DMS 273 (cell line): ENCODE measurements at regions not wholly inside any gene's neighbourhood (a gene's known extent, or its start where the extent isn't known, plus 50 kb on each side); places are given as distances from the start of the nearest gene placed in this dataset.
"Not testable (repeated sequence)": the region's sequence is repeated elsewhere in the genome, so short reads cannot be mapped to it uniquely, and the experiment has no call there.

ENCODE experiments used
- DNase-seq: peaks from one replicate; lab custom pipeline; 2025; ENCODE audit not compliant: unreplicated experiment; lab: John Stamatoyannopoulos, UW

DNA sequence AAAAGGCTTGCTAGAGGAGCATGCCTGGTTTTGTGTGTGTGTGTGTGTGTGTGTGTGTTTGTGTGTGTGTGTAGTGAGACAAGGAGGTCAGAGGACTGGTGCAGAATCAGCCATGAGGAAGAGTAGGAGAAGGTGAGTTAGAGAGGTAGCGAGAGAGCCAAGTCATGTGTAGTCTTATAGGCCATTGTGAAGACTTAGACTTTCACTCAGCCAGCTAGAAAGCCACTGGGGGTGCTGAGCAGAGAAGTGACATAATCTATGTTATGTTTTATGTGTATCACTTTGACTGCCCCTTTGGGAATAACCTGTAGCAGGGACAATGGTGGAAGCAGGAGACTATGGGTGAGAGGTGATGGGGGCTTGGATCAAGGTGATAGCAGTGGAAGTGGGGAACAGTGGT lies 180.5 kb upstream of the CLINT1 start:
- no peak for DNase-seq

DNA sequence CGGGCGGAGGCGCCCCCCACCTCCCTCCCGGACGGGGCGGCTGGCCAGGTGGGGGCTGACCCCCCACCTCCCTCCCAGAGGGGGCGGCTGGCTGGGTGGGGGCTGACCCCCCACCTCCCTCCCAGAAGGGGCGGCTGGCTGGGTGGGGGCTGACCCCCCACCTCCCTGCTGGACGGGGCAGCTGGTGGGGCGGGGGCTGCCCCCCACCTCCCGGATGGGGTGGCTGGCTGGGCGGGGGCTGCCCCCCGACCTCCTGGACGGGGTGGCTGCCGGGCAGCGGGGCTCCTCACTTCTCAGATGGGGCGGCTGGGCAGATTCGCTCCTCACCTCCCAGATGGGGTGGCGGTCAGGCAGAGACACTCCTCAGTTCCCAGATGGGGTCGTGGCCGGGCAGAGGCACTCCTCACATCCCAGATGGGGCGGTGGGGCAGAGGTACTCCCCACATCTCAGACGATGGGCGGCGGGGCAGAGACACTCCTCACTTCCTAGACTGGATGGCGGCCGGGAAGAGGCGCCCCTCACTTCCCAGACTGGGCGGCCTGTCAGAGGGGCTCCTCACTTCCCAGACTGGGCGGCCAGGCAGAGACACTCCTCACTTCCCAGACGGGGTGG lies 178.1 kb upstream of the CLINT1 start:
- not testable (repeated sequence) for DNase-seq

GRCh38 chr5:158034586-158034985 lies 175.6 kb upstream of the CLINT1 start:
- not testable (repeated sequence) for DNase-seq

GRCh38 chr5:158033724-158034123 lies 174.8 kb upstream of the CLINT1 start:
- DNase-seq = no peak

DNA sequence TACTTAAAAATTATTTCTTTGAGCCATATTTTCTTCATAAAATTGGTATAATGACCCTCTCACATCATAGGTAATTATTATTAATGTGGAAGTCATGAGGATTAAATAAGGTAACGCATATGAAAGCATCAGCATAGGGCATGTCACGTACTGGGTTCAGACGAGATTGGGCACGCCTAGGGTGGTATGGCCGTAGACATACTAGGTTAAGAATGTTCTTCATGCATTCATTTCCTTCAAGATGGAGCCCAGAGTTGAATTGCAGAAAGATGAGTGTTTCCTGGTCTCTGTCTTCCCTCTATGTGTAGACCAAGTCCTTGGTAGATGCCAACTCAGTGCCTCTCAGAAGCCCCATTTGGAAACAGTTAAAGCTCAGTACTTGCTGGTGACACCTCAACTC lies 174.1 kb upstream of the CLINT1 start:
- DNase-seq = no peak

GRCh38 chr5:158032246-158032645 lies 173.3 kb upstream of the CLINT1 start:
- no peak for DNase-seq

DNA sequence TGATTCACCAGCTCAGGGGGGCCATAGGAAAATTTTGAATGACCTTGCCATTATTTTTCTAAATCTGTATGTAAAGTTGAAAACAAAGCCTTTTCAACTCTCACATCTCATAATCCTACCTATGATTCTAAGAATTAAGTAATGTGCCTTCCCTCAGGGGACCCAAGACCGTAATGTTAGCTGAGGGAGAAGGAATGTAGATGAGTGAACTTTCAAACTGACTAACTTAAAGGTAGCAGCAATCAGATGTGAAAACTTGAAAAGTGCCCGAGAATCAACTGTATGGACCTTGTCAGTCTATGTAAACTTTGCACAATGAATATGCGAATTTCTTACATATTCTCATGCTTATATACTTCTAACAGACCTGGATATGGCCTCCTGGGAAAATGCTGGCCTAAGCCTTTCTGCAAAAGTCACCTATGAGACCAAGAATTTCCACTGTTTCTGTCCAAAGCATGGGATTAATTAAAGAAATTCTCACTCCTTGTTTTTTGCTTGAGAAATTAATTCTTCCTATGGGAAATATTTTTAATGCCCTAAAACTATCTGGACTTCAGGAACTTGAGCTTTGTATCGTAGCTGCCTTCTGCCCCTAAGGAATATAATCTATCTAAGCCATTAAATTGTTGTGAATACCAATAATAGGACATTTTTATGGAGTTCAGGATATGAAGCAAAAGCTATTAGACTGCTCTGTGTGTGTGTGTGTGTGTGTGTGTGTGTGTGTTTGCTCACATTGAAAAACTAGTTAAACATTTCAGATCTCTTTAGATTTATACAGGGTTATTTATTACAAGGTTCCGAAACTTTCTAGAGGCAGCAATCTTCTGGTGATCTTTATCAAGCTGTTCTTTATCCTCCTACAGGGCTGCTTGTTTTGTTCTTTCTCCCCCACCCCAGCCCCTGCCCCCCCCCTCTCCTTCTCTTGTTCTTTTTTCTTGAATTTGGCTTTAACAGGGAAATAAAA lies 169.1 kb upstream of the CLINT1 start:
- DNase-seq = no peak

- no peak for DNase-seq
Measured at GRCh38 chr5:158026304-158027031, 167.5 kb upstream of the CLINT1 start.

GRCh38 chr5:158023266-158023665 lies 164.3 kb upstream of the CLINT1 start:
- no peak for DNase-seq

DNA sequence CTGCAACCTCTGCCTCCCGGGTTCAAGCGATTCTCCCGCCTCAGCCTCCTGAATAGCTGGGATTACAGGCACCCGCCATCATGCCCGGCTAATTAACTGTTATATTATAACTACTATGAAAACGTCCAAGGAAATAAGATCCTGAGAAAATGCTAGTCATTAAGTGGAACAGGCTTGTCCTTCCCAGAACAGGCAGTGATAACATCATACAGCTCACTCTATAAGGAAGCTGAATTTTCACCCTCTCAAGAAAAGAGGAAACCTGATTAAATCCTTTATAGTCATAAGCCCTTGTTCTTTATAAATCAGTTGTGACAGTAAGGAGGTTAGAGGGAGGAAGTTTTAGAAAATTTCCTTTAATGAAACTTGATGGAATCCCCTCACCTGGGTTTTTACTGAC lies 163.9 kb upstream of the CLINT1 start:
- DNase-seq = no peak

DNA sequence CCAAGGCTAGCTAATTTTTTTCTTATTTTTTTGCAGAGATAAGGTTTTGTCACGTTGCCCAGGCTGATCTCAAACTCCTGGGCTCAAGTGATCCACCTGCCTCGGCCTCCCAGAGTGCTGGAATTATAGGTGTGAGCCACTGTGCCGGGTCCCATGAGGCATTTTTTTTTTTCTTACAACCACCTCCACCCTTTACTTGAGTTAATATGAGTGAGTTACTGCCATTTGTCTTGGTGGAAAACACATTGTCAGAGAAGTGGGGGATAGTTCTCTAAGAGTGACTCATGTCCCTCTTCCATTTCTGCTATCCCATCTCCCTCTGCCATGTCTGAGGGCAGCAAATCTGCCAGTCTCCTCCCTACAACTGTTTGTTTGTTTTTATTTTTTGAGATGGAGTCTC lies 163.4 kb upstream of the CLINT1 start:
- no peak for DNase-seq

- DNase-seq = no peak
Measured at GRCh38 chr5:158020555-158021418, 161.8 kb upstream of the CLINT1 start.

- no peak for DNase-seq
Measured at GRCh38 chr5:158017469-158017868, 158.5 kb upstream of the CLINT1 start.

GRCh38 chr5:158014372-158014771 lies 155.4 kb upstream of the CLINT1 start:
- no peak for DNase-seq

- DNase-seq = peak; percentile 54
Measured at GRCh38 chr5:158013939-158014338, 155.0 kb upstream of the CLINT1 start.

DNA sequence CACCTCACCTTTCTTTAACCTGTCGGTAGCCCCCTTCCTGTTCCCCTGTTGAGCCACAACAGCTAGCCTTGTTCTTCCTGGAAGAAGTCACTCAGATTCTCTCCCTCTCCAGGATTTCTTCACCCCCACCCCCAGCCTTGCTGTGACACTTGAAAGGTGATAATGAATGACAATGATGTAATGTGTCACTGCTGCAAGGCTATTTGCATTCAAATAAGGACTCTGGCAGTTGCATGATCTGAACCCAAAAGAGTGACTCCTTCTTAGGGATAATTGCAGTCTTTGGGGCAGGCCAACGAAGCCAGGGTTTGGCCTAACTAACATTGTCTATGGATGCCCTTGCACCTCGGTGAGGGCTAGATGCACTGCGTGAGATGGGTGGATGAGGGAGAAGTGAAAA lies 154.4 kb upstream of the CLINT1 start:
- no peak for DNase-seq

DNA sequence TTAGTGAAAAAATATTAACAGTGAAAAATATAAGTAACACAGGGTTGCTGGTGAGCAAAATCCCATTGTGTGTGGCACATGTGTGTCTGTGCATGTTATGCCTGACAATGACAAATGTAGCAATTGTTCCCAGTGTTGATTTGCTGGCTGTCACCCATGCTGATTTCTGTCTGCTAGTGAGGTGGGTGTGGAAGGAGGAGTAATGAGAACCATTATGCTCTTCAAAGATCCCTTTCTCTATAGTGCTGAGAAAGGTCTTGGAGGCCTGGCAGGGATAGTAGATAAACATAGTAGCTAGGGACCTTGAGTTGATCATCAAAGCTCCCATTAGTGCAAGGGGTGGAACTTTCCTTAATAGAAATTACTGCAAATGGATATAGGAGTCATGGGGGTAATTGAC lies 152.5 kb upstream of the CLINT1 start:
- no peak for DNase-seq

GRCh38 chr5:158010831-158011230 lies 151.9 kb upstream of the CLINT1 start:
- no peak for DNase-seq

DNA sequence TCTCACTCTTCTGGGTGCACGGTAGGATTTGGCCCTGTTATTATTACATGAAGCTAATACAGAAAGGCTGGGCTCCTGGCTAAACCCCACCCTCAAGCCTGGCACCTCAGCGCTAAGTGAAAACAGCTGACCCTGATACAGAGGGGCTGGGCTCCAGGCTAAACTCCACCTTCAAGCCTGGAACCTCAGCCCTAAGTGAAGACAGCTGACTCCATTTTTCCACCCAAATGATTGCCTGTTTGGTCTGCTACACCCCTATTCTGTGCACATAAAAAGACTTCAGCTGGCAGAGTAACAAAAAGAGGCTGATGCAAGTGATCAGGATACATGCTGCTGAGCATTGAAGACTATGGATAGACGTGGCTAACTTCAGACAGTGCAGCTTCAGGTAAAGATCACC lies 148.4 kb upstream of the CLINT1 start:
- DNase-seq = no peak

- no peak for DNase-seq
Measured at GRCh38 chr5:157999696-158000095, 140.8 kb upstream of the CLINT1 start.

DNA sequence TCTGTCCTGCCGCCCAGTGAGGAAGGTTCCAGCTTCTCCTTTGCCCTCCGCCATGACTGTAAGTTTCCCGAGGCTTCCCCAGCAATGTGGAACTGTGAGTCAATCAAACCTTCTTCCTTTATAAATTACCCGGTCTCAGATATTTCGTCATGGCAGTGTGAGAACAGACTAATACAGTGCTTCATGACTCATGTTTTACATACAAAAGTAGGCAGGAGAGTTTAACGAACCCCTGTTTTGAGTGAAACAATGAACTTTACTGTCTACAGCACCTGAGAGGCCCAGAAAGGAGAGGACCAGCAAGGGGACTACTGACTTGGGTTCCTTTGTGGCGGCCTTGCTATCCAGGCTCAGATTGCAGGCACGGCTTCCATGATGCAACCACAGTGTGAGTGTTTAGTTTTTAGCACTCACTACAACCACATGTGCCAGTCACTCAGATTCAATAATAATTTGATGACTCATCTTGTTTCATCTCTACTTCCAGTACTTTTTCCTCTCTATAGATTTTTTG lies 139.1 kb upstream of the CLINT1 start:
- DNase-seq = no peak
